Posterior cingulate gyrus (tissue), 11 donors: ENCODE measurements at regions not wholly inside any gene's neighbourhood (a gene's known extent, or its start where the extent isn't known, plus 50 kb on each side); places are given as distances from the start of the nearest gene placed in this dataset.

ENCODE experiments used
- DNase-seq, 10 donors: peaks; one replicate each; pipeline versions ENCODE4 v3.0.0 to v3.0.0-alpha.2; 2020 to 2021; ENCODE audit warnings: mixed read lengths in 3 of 10
- intact Hi-C: fragments of 100-400 bp; cut with DNase I; formaldehyde crosslinking; loops from one replicate; pipeline ENCODE4 v1.15.1; 2023

- no peak for DNase-seq
Observed at GRCh38 chr3:70849911-70850699, 537.7 kb upstream of the MDFIC2 start.

GRCh38 chr3:70840106-70840870 is 527.9 kb upstream of the MDFIC2 start:
- intact Hi-C loops: no loop called here
- no peak for DNase-seq

More at GRCh38 chr3:70849911-70850699, 537.7 kb upstream of the MDFIC2 start:
- intact Hi-C loops: no loop called here

- intact Hi-C loops: no loop called here
Observed at GRCh38 chr3:70833239-70833960, 521.0 kb upstream of the MDFIC2 start.

GRCh38 chr3:70832834-70833205 is 520.4 kb upstream of the MDFIC2 start:
- no peak for DNase-seq
- intact Hi-C loops: no loop called here

More at GRCh38 chr3:70833239-70833960, 521.0 kb upstream of the MDFIC2 start:
- DNase-seq: no peak

- DNase-seq: no peak
- intact Hi-C loops: no loop called here
Observed at GRCh38 chr3:70832089-70832833, 519.8 kb upstream of the MDFIC2 start.

- intact Hi-C loops: no loop called here
- DNase-seq: no peak
Observed at GRCh38 chr3:70829092-70829491, 516.7 kb upstream of the MDFIC2 start.

- DNase-seq: no peak
- intact Hi-C loops: no loop called here
Observed at GRCh38 chr3:70824773-70825172, 512.3 kb upstream of the MDFIC2 start.

- DNase-seq: peak in 1 of 10 donors; percentile 27
Observed at GRCh38 chr3:70824078-70824477, 511.6 kb upstream of the MDFIC2 start.

GRCh38 chr3:70823622-70824021 is 511.2 kb upstream of the MDFIC2 start:
- intact Hi-C loops: no loop called here
- DNase-seq: no peak

More at GRCh38 chr3:70824078-70824477, 511.6 kb upstream of the MDFIC2 start:
- intact Hi-C loops: no loop called here

- intact Hi-C loops: no loop called here
Observed at GRCh38 chr3:70822669-70823068, 510.2 kb upstream of the MDFIC2 start.

GRCh38 chr3:70821602-70822001 is 509.2 kb upstream of the MDFIC2 start:
- DNase-seq: no peak
- intact Hi-C loops: no loop called here

More at GRCh38 chr3:70822669-70823068, 510.2 kb upstream of the MDFIC2 start:
- DNase-seq: no peak

- DNase-seq: no peak
- intact Hi-C loops: no loop called here
Observed at GRCh38 chr3:70820397-70820796, 508.0 kb upstream of the MDFIC2 start.

GRCh38 chr3:70818145-70818544 is 505.7 kb upstream of the MDFIC2 start:
- intact Hi-C loops: no loop called here
- peak in 1 of 10 donors; percentile 54 for DNase-seq

- intact Hi-C loops: no loop called here
- no peak for DNase-seq
Observed at GRCh38 chr3:70816346-70816745, 503.9 kb upstream of the MDFIC2 start.

GRCh38 chr3:70815817-70816216 is 503.4 kb upstream of the MDFIC2 start:
- intact Hi-C loops: no loop called here
- no peak for DNase-seq

GRCh38 chr3:70813311-70813710 is 500.9 kb upstream of the MDFIC2 start:
- intact Hi-C loops: no loop called here
- DNase-seq: no peak

- DNase-seq: no peak
- intact Hi-C loops: no loop called here
Observed at GRCh38 chr3:70811880-70812279, 499.4 kb upstream of the MDFIC2 start.

- DNase-seq: no peak
- intact Hi-C loops: no loop called here
Observed at GRCh38 chr3:70808881-70809280, 496.4 kb upstream of the MDFIC2 start.

GRCh38 chr3:70806556-70806955 is 494.1 kb upstream of the MDFIC2 start:
- intact Hi-C loops: no loop called here
- DNase-seq: no peak

- DNase-seq: no peak
- intact Hi-C loops: no loop called here
Observed at GRCh38 chr3:70806021-70806420, 493.6 kb upstream of the MDFIC2 start.
